ENCODE measurements at regions not wholly inside any gene's neighbourhood (a gene's known extent, or its start where the extent isn't known, plus 50 kb on each side); places are given as distances from the start of the nearest gene placed in this dataset.

GRCh38 chr9:82612942-82613341, 450.0 kb downstream of the RASEF start:
- Histone ChIP-seq H3K4me1 (ENCODE audit: control insufficient read depth in 1 of 2, insufficient read depth in 2 of 2, low read length in 2 of 2) (no peaks in the 10 kb centered on the region), H2AFZ (ENCODE audit: low read depth, low read length, poor library complexity, severe bottlenecking) (no peak overlapping the region), H3K9me3 (ENCODE audit: control insufficient read depth in 1 of 2, insufficient read depth in 1 of 2, low read depth in 1 of 2, low read length in 2 of 2) (no peaks in the 10 kb centered on the region; a peak in 1 of 4 replicates), H3K9me2 (ENCODE audit: insufficient read depth) (no peaks in the 10 kb centered on the region), H3K36me3 (ENCODE audit: control insufficient read depth in 1 of 2, insufficient read depth in 2 of 2, low read length in 2 of 2) (no peaks in the 10 kb centered on the region), H3K4me2 (ENCODE audit: low read length) (no peak overlapping the region), H4K20me1 (ENCODE audit: insufficient read depth) (no peaks in the 10 kb centered on the region), H3K4me3 (replicated peaks in 1 of 2; ENCODE audit: low read depth in 1 of 2, low read length in 2 of 2) (no peak overlapping the region), H3K79me2 (ENCODE audit: insufficient read depth, low read length) (no peaks in the 10 kb centered on the region), H3K27ac (ENCODE audit: low read depth, low read length) (no peak overlapping the region), H3K27me3 (ENCODE audit: insufficient read depth, low read length) (no peaks in the 10 kb centered on the region), H3K9ac (ENCODE audit: low read length) (no peak overlapping the region)
- ChIA-PET CTCF (no interaction called here), POLR2A (no interaction called here), RAD21 (ENCODE audit: low non-redundant PET in 1 of 2, low total read pairs in 2 of 2, uncharacterized antibody in 2 of 2, unreplicated experiment in 2 of 2) (no interaction called here)
- intact Hi-C loops (cut with micrococcal nuclease) = no loop called here
- no TSS peak for BruUV-seq (replicated peaks)
- ATAC-seq = no peak
- TF ChIP-seq ELF1 (IDR thresholded peaks at IDR 0.05; ENCODE audit: borderline replicate concordance, low read depth) (no peak), RAD21 (IDR thresholded peaks at IDR 0.05; ENCODE audit: low read depth) (no peak), EZH2phosphoT487 (IDR thresholded peaks at IDR 0.05; ENCODE audit: borderline replicate concordance) (no peak), ZFX (IDR thresholded peaks at IDR 0.05) (no peak), REST (IDR thresholded peaks at IDR 0.05; ENCODE audit: low read depth) (no peak), SIN3A (IDR thresholded peaks at IDR 0.05; ENCODE audit: low read depth) (no peak), EZH2 (IDR thresholded peaks at IDR 0.05) (no peak), ZBTB33 (IDR thresholded peaks at IDR 0.05; ENCODE audit: extremely low read depth, insufficient replicate concordance, low read length) (no peak), POLR2A (IDR thresholded peaks at IDR 0.05; ENCODE audit: borderline replicate concordance, extremely low read depth, insufficient read depth, insufficient read length) (no peak), FOSL1 (IDR thresholded peaks at IDR 0.05; ENCODE audit: low read depth) (no peak), POLR2AphosphoS5 (IDR thresholded peaks at IDR 0.05; ENCODE audit: low read depth, low read length) (no peak), CEBPB (IDR thresholded peaks at IDR 0.05; ENCODE audit: low read depth) (no peak), ATF3 (IDR thresholded peaks at IDR 0.05) (no peak)
- no peak for DNase-seq (ENCODE audit: low read depth, low spot score)
